SK-N-MC (cell line): ENCODE measurements at regions not wholly inside any gene's neighbourhood (a gene's known extent, or its start where the extent isn't known, plus 50 kb on each side); places are given as distances from the start of the nearest gene placed in this dataset.
"Not testable (repeated sequence)": the region's sequence is repeated elsewhere in the genome, so short reads cannot be mapped to it uniquely, and the experiment has no call there.

ENCODE experiments used
- EZH2 ChIP-seq: fragments of 200-600 bp; sonication (generic); IDR thresholded peaks from one replicate; pipeline ENCODE4 v1.6.1; 2017; ENCODE audit warnings: antibody characterized with exemption
- POLR2AphosphoS5 ChIP-seq: IDR thresholded peaks from 2 replicates; pipeline ENCODE4 v1.6.1; 2012; ENCODE audit warnings: mild to moderate bottlenecking, low read depth, low read length, borderline replicate concordance

DNA sequence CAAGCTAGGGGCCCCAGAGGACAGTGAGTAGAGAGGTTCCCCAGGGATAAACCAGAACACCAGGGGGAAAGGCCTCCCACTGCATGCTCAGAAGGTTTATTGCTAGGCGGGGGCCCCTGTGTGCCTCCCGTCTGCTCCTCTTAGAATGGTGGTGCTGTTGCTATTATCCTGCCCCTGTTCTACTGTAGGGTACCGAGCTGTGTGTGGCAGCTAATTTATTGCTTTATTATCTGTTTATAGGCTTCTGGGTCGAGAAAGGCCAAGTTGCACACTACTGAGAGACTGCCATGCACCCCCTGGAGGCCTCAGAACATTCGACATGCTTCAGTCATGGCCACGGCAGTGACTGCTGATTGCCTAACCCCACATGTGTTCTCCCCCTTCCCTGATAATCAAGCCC is 373.6 kb downstream of the ANAPC1 start:
- TF ChIP-seq POLR2AphosphoS5, EZH2: not testable (repeated sequence)
